IMR-90 (cell line): ENCODE measurements at regions not wholly inside any gene's neighbourhood (a gene's known extent, or its start where the extent isn't known, plus 50 kb on each side); places are given as distances from the start of the nearest gene placed in this dataset.

Source experiments
- ATAC-seq: fragments of 200-7000 bp; cut with Tn5 transposase; 2 replicates; pipeline ENCODE4 v1.9.1; 2020; ENCODE audit warnings: low read depth, mild to moderate bottlenecking, moderate library complexity
- BruUV-seq: library from RNA; stranded (reverse); fragments of 400-500 nt; replicated peaks from 2 replicates; lab custom pipeline; 2021; lab: Mats Ljungman, UMichigan
- CTCF ChIA-PET: fragments of 300-600 bp; formaldehyde crosslinking; extraction: SDS; loops from one replicate; lab custom pipeline; 2021; ENCODE audit warnings: antibody characterized with exemption; lab: Yijun Ruan, JAX
- POLR2A ChIA-PET: fragments of 300-600 bp; sonication (Branson Sonifier 250); formaldehyde crosslinking; loops from one replicate; lab custom pipeline; 2022; ENCODE audit warnings: antibody characterized with exemption; ENCODE audit not compliant: unreplicated experiment; lab: Charles Lee
- DNase-seq: peaks from one replicate; pipeline ENCODE4 v3.0.0; 2013
- H2AFZ ChIP-seq: replicated peaks from 2 replicates; pipeline ENCODE3; 2013; ENCODE audit warnings: low read length, mild to moderate bottlenecking; ENCODE audit not compliant: poor library complexity
- H2AK5ac ChIP-seq: 2 replicates; pipeline ENCODE4 v1.6.1; 2013; ENCODE audit warnings: low read depth, low read length, inconsistent platforms
- H2AK9ac ChIP-seq: replicated peaks from 2 replicates; pipeline ENCODE3; 2013; ENCODE audit warnings: mild to moderate bottlenecking, low read depth, low read length, moderate library complexity; ENCODE audit not compliant: poor library complexity
- H2BK120ac ChIP-seq: 2 replicates; pipeline ENCODE4 v1.6.1; 2013; ENCODE audit warnings: low read depth, low read length, inconsistent platforms
- H2BK15ac ChIP-seq: 3 replicates; pipeline ENCODE4 v1.6.1; 2013; ENCODE audit warnings: low read depth, low read length, inconsistent platforms
- H2BK20ac ChIP-seq: 2 replicates; pipeline ENCODE4 v1.6.1; 2013; ENCODE audit warnings: low read depth, mild to moderate bottlenecking, inconsistent platforms, low read length, moderate library complexity
- H2BK5ac ChIP-seq: 2 replicates; pipeline ENCODE4 v1.6.1; 2013; ENCODE audit warnings: mild to moderate bottlenecking, low read depth, low read length, inconsistent platforms; ENCODE audit not compliant: poor library complexity, severe bottlenecking
- H3K14ac ChIP-seq: replicated peaks from 2 replicates; pipeline ENCODE4 v1.6.1; 2013; ENCODE audit warnings: low read depth, low read length, inconsistent platforms
- H3K18ac ChIP-seq: 2 replicates; pipeline ENCODE4 v1.6.1; 2013; ENCODE audit warnings: low read depth, low read length, control low read depth
- H3K23ac ChIP-seq: 2 replicates; pipeline ENCODE4 v1.6.1; 2013; ENCODE audit warnings: low read depth, low read length, inconsistent platforms
- H3K27ac ChIP-seq: 2 replicates; pipeline ENCODE4 v1.5.1; 2013; ENCODE audit warnings: mild to moderate bottlenecking, control low read depth, low read length; ENCODE audit not compliant: insufficient read depth
- H3K27me3 ChIP-seq: 2 replicates; pipeline ENCODE4 v1.6.1; 2013; ENCODE audit warnings: low read length; ENCODE audit not compliant: control insufficient read depth, insufficient read depth
- H3K36me3 ChIP-seq: 2 replicates; pipeline ENCODE4 v1.6.1; 2013; ENCODE audit warnings: low read length, mixed read lengths; ENCODE audit not compliant: control insufficient read depth, insufficient read depth
- H3K4ac ChIP-seq: 2 replicates; pipeline ENCODE4 v1.6.1; 2013; ENCODE audit warnings: low read depth, low read length, inconsistent platforms
- H3K4me1 ChIP-seq: 2 replicates; pipeline ENCODE4 v1.6.1; 2013; ENCODE audit warnings: low read length, mixed read lengths; ENCODE audit not compliant: control insufficient read depth, insufficient read depth
- H3K4me2 ChIP-seq: 2 replicates; pipeline ENCODE4 v1.6.1; 2013; ENCODE audit warnings: low read depth, mild to moderate bottlenecking, control low read depth, low read length, moderate library complexity
- H3K4me3 ChIP-seq: 2 replicates; pipeline ENCODE4 v1.5.1; 2013; ENCODE audit warnings: low read depth, mild to moderate bottlenecking, control low read depth, low read length, moderate library complexity; ENCODE audit not compliant: insufficient read depth
- H3K56ac ChIP-seq: 2 replicates; pipeline ENCODE4 v1.6.1; 2013; ENCODE audit warnings: low read length, inconsistent platforms; ENCODE audit not compliant: insufficient read depth; ENCODE audit errors: extremely low read depth
- H3K79me1 ChIP-seq, 2 experiments: 2 replicates each; pipeline ENCODE4 v1.6.1; 2013; ENCODE audit warnings: low read length in 2 of 2, inconsistent platforms in 1 of 2, low read depth in 1 of 2
- H3K9ac ChIP-seq: 2 replicates; pipeline ENCODE4 v1.6.1; 2013; ENCODE audit warnings: low read depth, low read length, control low read depth
- H3K9me1 ChIP-seq: 2 replicates; pipeline ENCODE4 v1.6.1; 2013; ENCODE audit warnings: low read length, inconsistent platforms; ENCODE audit not compliant: insufficient read depth
- H3K9me3 ChIP-seq: 2 replicates; pipeline ENCODE4 v1.6.1; 2013; ENCODE audit warnings: low read length; ENCODE audit not compliant: control insufficient read depth, insufficient read depth
- H4K20me1 ChIP-seq: 2 replicates; pipeline ENCODE4 v1.6.1; 2013; ENCODE audit warnings: low read length, inconsistent platforms; ENCODE audit not compliant: insufficient read depth
- H4K5ac ChIP-seq: 2 replicates; pipeline ENCODE4 v1.6.1; 2013; ENCODE audit warnings: mild to moderate bottlenecking, low read depth, low read length, control low read depth
- H4K8ac ChIP-seq, 2 experiments: 2 replicates each; pipeline ENCODE4 v1.6.1; 2013; ENCODE audit warnings: low read depth in 2 of 2, low read length in 2 of 2, control low read depth in 1 of 2, inconsistent platforms in 1 of 2
- H4K91ac ChIP-seq: 2 replicates; pipeline ENCODE4 v1.6.1; 2013; ENCODE audit warnings: low read depth, low read length, inconsistent platforms; ENCODE audit not compliant: insufficient read depth
- MAFK ChIP-seq: IDR thresholded peaks from 2 replicates; pipeline ENCODE4 v1.6.1; 2012; ENCODE audit warnings: low read depth, low read length, improper control_type of control experiment
- MXI1 ChIP-seq: IDR thresholded peaks from 2 replicates; pipeline ENCODE4 v1.6.1; 2012; ENCODE audit warnings: low read depth, mild to moderate bottlenecking, low read length, moderate library complexity, borderline replicate concordance
- RAD21 ChIP-seq: IDR thresholded peaks from 2 replicates; pipeline ENCODE4 v1.6.1; 2012; ENCODE audit warnings: low read length, improper control_type of control experiment
- SMC3 ChIP-seq: fragments of 150-350 bp; IDR thresholded peaks from 2 replicates; pipeline ENCODE4 v1.6.1; 2016; ENCODE audit warnings: low read depth, mild to moderate bottlenecking, antibody characterized with exemption, low read length, moderate library complexity
- WGBS, 2 experiments: methylation state at CpG; one replicate each; pipeline versions ENCODE4 v1.1.5 to v1.1.7; 2013; ENCODE audit warnings: missing lambda C conversion rate in 2 of 2; ENCODE audit not compliant: insufficient read length in 1 of 2; ENCODE audit errors: extremely low coverage in 2 of 2; 5-methylcytosine and 5-hydroxymethylcytosine counted together
- dilution Hi-C: fragments of 300-500 bp; cut with HindIII; formaldehyde crosslinking; loops from one replicate; pipeline ENCODE4 v1.14.3; 2018; ENCODE audit warnings: low sequenced_read_pairs; ENCODE audit not compliant: unreplicated experiment
- in situ Hi-C: fragments of 300-500 bp; cut with MboI; formaldehyde crosslinking; loops from 3 replicates; pipeline ENCODE4 v1.14.3; 2019; ENCODE audit warnings: low sequenced_read_pairs, inconsistent platforms, mixed read lengths
- intact Hi-C: fragments of 100-400 bp; cut with micrococcal nuclease; formaldehyde crosslinking; loops from 2 replicates; pipeline ENCODE4 v1.10.0; 2022
- TF ChIP-seq, protein P1 (sequence below): conservative IDR thresholded peaks from 2 replicates; pipeline ENCODE4 v1.5.1; 2012; ENCODE audit warnings: mild to moderate bottlenecking, low read depth, low read length, improper control_type of control experiment

DNA sequence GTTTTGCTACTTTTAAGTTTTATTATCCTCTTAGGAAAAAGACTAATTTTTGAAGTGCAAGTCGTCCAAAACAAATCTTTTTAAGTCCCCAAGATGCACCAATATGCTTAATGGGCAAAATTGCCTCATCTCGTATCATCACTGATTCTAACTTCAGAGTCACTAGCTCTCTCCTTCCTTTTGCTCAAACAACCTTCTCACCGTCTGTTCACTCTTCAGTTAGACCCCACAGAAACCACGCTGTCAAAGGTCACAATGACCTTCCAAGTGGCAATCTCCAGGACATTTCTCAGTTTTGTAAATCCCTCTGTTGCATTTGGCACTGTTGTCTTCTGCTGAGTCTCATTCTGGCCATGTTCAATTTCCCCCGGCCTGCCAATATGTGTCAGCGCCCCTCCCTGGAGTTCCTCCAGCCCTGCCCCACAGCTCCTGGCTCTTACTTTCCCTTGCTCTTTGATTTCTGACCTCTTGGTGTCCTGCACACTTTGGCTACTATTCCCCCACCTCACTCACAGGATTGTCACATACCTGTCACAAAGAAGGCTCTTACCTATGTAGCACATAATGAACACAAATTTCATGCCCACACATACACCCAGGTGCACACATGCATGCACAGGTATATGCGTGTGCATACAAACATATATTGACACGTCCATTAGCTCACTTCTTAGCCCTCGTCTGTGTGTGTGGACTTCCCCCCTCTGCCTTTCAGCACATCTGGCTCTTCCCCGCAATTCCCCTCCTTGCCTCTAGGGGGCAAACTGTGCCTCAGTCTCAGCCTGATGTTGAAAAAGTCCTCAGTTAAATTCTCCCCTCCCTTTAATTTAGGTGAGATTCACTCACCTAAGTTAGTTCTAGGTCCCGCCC, 354.0 kb upstream of the DUSP10 start:
- POLR2A ChIA-PET, result no interaction called here
- no peak for ATAC-seq
- in situ Hi-C loops (no loop called here), intact Hi-C loops (no loop called here), dilution Hi-C loops (no loop called here)
- Histone ChIP-seq H3K27ac (no peak overlapping the region), H3K56ac (no peak overlapping the region), H3K9me1 (no peaks in the 10 kb centered on the region; the same call in 1 of the 2 replicates), H4K8ac (no peak overlapping the region), H3K4me2 (no peak overlapping the region), H4K20me1 (no peaks in the 10 kb centered on the region), H4K5ac (no peak overlapping the region), H3K9ac (no peak overlapping the region), H2AFZ (no peak overlapping the region), H3K79me1 (no peaks in the 10 kb centered on the region), H2BK5ac (no peak overlapping the region), H3K18ac (no peak overlapping the region), H3K14ac (no peak overlapping the region), H2BK120ac (no peak overlapping the region), H3K9me3 (no peaks in the 10 kb centered on the region), H4K91ac (no peak overlapping the region), H2BK20ac (no peak overlapping the region), H2AK9ac (no peak overlapping the region), H3K4me1 (peaks cover 2% of the 10 kb centered on the region; the same call in 1 of the 2 replicates), H2BK15ac (no peak overlapping the region), H3K4ac (no peak overlapping the region), H2AK5ac (no peak overlapping the region), H3K27me3 (no peaks in the 10 kb centered on the region), H3K4me3 (no peak overlapping the region), H3K23ac (no peak overlapping the region), H3K36me3 (no peaks in the 10 kb centered on the region)
- 79% methylated on average over 7 of the region's 11 CpGs; no CpG with 5 or more reads in 1 of the 2 experiments for WGBS, 2 experiments
- DNase-seq, result no peak
- BruUV-seq, result no TSS peak
- CTCF ChIA-PET, result no interaction called here
- TF ChIP-seq, protein P1, sequence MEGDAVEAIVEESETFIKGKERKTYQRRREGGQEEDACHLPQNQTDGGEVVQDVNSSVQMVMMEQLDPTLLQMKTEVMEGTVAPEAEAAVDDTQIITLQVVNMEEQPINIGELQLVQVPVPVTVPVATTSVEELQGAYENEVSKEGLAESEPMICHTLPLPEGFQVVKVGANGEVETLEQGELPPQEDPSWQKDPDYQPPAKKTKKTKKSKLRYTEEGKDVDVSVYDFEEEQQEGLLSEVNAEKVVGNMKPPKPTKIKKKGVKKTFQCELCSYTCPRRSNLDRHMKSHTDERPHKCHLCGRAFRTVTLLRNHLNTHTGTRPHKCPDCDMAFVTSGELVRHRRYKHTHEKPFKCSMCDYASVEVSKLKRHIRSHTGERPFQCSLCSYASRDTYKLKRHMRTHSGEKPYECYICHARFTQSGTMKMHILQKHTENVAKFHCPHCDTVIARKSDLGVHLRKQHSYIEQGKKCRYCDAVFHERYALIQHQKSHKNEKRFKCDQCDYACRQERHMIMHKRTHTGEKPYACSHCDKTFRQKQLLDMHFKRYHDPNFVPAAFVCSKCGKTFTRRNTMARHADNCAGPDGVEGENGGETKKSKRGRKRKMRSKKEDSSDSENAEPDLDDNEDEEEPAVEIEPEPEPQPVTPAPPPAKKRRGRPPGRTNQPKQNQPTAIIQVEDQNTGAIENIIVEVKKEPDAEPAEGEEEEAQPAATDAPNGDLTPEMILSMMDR, result peak; percentile 41
- TF ChIP-seq SMC3 (peak; percentile 32; the same call in 1 of the 2 replicates), MAFK (no peak), MXI1 (no peak), RAD21 (peak; percentile 43)
